ENCODE measurements at regions not wholly inside any gene's neighbourhood (a gene's known extent, or its start where the extent isn't known, plus 50 kb on each side); places are given as distances from the start of the nearest gene placed in this dataset.
A peak's percentile ranks its signal among the peaks of the same experiment; 100 is the strongest.

- Histone ChIP-seq H3K27ac (no peak overlapping the region), H3K4me3 (no peak overlapping the region), H3K36me3 (no peaks in the 10 kb centered on the region), H3K4me1 (ENCODE audit: low read depth) (no peaks in the 10 kb centered on the region), H3K9me3 (ENCODE audit: low read depth) (no peaks in the 10 kb centered on the region), H3K27me3 (no peaks in the 10 kb centered on the region)
- TF ChIP-seq, protein P1, sequence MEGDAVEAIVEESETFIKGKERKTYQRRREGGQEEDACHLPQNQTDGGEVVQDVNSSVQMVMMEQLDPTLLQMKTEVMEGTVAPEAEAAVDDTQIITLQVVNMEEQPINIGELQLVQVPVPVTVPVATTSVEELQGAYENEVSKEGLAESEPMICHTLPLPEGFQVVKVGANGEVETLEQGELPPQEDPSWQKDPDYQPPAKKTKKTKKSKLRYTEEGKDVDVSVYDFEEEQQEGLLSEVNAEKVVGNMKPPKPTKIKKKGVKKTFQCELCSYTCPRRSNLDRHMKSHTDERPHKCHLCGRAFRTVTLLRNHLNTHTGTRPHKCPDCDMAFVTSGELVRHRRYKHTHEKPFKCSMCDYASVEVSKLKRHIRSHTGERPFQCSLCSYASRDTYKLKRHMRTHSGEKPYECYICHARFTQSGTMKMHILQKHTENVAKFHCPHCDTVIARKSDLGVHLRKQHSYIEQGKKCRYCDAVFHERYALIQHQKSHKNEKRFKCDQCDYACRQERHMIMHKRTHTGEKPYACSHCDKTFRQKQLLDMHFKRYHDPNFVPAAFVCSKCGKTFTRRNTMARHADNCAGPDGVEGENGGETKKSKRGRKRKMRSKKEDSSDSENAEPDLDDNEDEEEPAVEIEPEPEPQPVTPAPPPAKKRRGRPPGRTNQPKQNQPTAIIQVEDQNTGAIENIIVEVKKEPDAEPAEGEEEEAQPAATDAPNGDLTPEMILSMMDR (IDR thresholded peaks at IDR 0.05; ENCODE audit: low read depth, low read length) = no peak
- no peak for DNase-seq (ENCODE audit: low read depth in 1 of 2, low spot score in 1 of 2)
Measured at GRCh38 chr13:68261105-68261504, 1031.0 kb upstream of the PCDH9 start.

DNA sequence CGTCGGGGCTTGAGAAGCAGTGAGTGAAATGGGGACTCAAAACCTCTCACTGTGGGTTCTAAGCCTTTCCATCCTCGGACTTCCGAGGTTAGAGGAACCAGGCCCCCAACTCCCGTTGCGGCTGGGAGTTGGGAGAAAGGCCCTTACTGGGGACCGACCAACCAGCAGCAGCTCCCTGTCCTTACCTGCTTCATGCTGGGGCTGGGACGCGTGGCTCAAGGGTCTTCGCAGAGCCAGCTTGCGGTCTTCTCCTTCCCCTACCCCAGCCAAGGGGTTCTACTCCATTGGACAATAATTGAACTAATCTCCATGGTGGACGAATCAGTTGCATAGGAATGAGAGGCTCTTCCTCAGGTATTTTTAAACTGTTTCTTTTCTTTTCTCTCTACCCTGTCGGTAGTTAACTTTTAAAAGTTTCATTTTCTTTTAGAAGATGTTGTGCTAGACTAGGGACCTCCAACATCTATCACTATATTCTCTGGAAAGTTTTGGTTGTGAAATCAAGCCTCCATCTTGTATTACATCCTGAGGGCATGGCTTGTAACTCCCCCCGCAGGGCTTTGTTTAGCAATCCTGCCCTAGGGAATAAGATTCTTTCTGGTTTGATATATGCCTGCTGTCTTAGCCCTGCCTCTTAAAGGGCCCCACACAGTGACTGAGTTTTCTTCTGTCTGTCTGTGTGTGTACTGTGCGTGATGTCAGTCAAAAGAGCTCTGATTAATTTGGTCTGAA is 1027.1 kb upstream of the PCDH9 start:
- H3K4me3 ChIP-seq = no peak overlapping the region
- H3K9me3 ChIP-seq (ENCODE audit: low read depth) = no peaks in the 10 kb centered on the region
- no peaks in the 10 kb centered on the region for H3K4me1 ChIP-seq (ENCODE audit: low read depth)
- H3K36me3 ChIP-seq = no peaks in the 10 kb centered on the region
- TF ChIP-seq, protein P1 (IDR thresholded peaks at IDR 0.05; ENCODE audit: low read depth, low read length) = no peak
- no peaks in the 10 kb centered on the region for H3K27me3 ChIP-seq
- DNase-seq (ENCODE audit: low read depth in 1 of 2, low spot score in 1 of 2) = no peak
- H3K27ac ChIP-seq = no peak overlapping the region

GRCh38 chr13:68254151-68254550 is 1024.0 kb upstream of the PCDH9 start:
- no peaks in the 10 kb centered on the region for H3K36me3 ChIP-seq
- TF ChIP-seq, protein P1 (IDR thresholded peaks at IDR 0.05; ENCODE audit: low read depth, low read length) = no peak
- H3K4me3 ChIP-seq = no peak overlapping the region
- H3K4me1 ChIP-seq (ENCODE audit: low read depth) = no peaks in the 10 kb centered on the region
- no peaks in the 10 kb centered on the region for H3K27me3 ChIP-seq
- no peaks in the 10 kb centered on the region for H3K9me3 ChIP-seq (ENCODE audit: low read depth)
- no peak overlapping the region for H3K27ac ChIP-seq
- no peak for DNase-seq (ENCODE audit: low read depth in 1 of 2, low spot score in 1 of 2)

DNA sequence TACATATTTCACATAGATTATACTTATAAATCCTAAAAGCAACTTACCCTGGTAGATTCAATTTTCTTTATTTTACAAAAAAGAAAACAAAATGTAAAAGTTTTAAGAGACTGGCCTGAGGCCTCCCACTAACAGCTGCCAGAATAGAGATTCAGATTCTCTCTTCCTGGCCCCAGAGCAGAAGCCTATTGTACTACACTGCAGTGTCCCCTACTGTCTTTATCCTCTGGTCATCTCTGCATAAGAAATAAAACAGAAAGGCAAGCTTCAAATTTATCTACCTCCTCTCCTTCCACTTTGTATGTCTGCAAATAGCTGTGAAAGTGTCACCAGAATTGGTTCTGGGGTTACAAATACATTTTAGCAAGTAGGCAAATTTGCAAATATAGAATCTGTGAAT is 1004.1 kb upstream of the PCDH9 start:
- TF ChIP-seq, protein P1 (IDR thresholded peaks at IDR 0.05; ENCODE audit: low read depth, low read length) = no peak
- no peak overlapping the region for H3K27ac ChIP-seq
- no peaks in the 10 kb centered on the region for H3K27me3 ChIP-seq
- no peaks in the 10 kb centered on the region for H3K36me3 ChIP-seq
- H3K9me3 ChIP-seq (ENCODE audit: low read depth) = no peaks in the 10 kb centered on the region
- no peaks in the 10 kb centered on the region for H3K4me1 ChIP-seq (ENCODE audit: low read depth)
- DNase-seq (ENCODE audit: low read depth in 1 of 2, low spot score in 1 of 2) = peak in 1 of 2 donors; percentile 5
- no peak overlapping the region for H3K4me3 ChIP-seq

GRCh38 chr13:68232351-68233130 is 1002.4 kb upstream of the PCDH9 start:
- Histone ChIP-seq H3K27me3 (no peaks in the 10 kb centered on the region), H3K4me3 (no peak overlapping the region), H3K36me3 (no peaks in the 10 kb centered on the region), H3K9me3 (ENCODE audit: low read depth) (no peaks in the 10 kb centered on the region), H3K4me1 (ENCODE audit: low read depth) (no peaks in the 10 kb centered on the region), H3K27ac (no peak overlapping the region)
- no peak for DNase-seq (ENCODE audit: low read depth in 1 of 2, low spot score in 1 of 2)
- TF ChIP-seq, protein P1 (IDR thresholded peaks at IDR 0.05; ENCODE audit: low read depth, low read length) = no peak
